H1 (cell line): ENCODE measurements at regions not wholly inside any gene's neighbourhood (a gene's known extent, or its start where the extent isn't known, plus 50 kb on each side); places are given as distances from the start of the nearest gene placed in this dataset.

Source experiments
- CTCF ChIA-PET: fragments of 300-600 bp; sonication (Branson Sonifier 250); formaldehyde crosslinking; loops from one replicate; lab custom pipeline; 2021; ENCODE audit not compliant: partially characterized antibody; lab: Charles Lee
- POLR2A ChIA-PET: fragments of 300-600 bp; sonication (Branson Sonifier 250); formaldehyde crosslinking; loops from one replicate; lab custom pipeline; 2021; ENCODE audit warnings: inconsistent platforms; ENCODE audit not compliant: partially characterized antibody; lab: Charles Lee
- DNase-seq, 2 experiments: peaks; one replicate each; pipeline versions ENCODE4 v3.0.0 to v3.0.0-alpha.2; 2010 to 2022; ENCODE audit warnings: low spot score in 2 of 2, low read depth in 1 of 2, mixed read lengths in 1 of 2
- FAIRE-seq: peaks from 2 replicates; lab custom pipeline; 2011; peaks lifted over from hg19 to GRCh38; lab: Jason Lieb, UNC
- H2AFZ ChIP-seq: 2 replicates; pipeline ENCODE4 v1.8.1; 2012; ENCODE audit warnings: low read length, inconsistent platforms
- H2AK5ac ChIP-seq: 2 replicates; pipeline ENCODE4 v1.6.1; 2013; ENCODE audit warnings: low read depth, low read length
- H2BK120ac ChIP-seq: replicated peaks from 2 replicates; pipeline ENCODE3; 2013; ENCODE audit warnings: low read depth, low read length, inconsistent platforms
- H2BK12ac ChIP-seq: 2 replicates; pipeline ENCODE4 v1.6.1; 2013; ENCODE audit warnings: low read depth, low read length
- H2BK15ac ChIP-seq: 2 replicates; pipeline ENCODE4 v1.6.1; 2013; ENCODE audit warnings: low read length
- H2BK20ac ChIP-seq: 2 replicates; pipeline ENCODE4 v1.6.1; 2013; ENCODE audit warnings: low read length
- H2BK5ac ChIP-seq: 2 replicates; pipeline ENCODE4 v1.6.1; 2013; ENCODE audit warnings: low read depth, low read length
- H3K14ac ChIP-seq: 2 replicates; pipeline ENCODE4 v1.6.1; 2013; ENCODE audit warnings: inconsistent platforms; ENCODE audit not compliant: insufficient read length
- H3K18ac ChIP-seq: 2 replicates; pipeline ENCODE4 v1.6.1; 2013; ENCODE audit warnings: low read length; ENCODE audit errors: extremely low read depth
- H3K23ac ChIP-seq: 2 replicates; pipeline ENCODE4 v1.6.1; 2013; ENCODE audit warnings: inconsistent platforms; ENCODE audit not compliant: insufficient read length
- H3K23me2 ChIP-seq: 2 replicates; pipeline ENCODE4 v1.6.1; 2013; ENCODE audit warnings: low read depth, low read length
- H3K27ac ChIP-seq: 2 replicates; pipeline ENCODE4 v1.6.1; 2011; ENCODE audit warnings: low read depth, low read length, inconsistent platforms
- H3K27me3 ChIP-seq, 4 experiments: replicated peaks in 1 of 4; 1 replicate in 1 of 4; 2 replicates in 3 of 4; pipeline versions ENCODE4 v1.6.1 to v1.8.1; 2011 to 2013; ENCODE audit warnings: low read length in 3 of 4, mild to moderate bottlenecking in 3 of 4, inconsistent platforms in 2 of 4, mixed read lengths in 2 of 4, moderate library complexity in 1 of 4; ENCODE audit not compliant: control insufficient read depth in 3 of 4, insufficient read depth in 3 of 4; ENCODE audit errors: extremely low read depth in 1 of 4
- H3K36me3 ChIP-seq, 4 experiments: 2 replicates each; pipeline versions ENCODE4 v1.6.1 to v1.8.1; 2011 to 2013; ENCODE audit warnings: mild to moderate bottlenecking in 4 of 4, low read length in 3 of 4, moderate library complexity in 2 of 4, control low read depth in 1 of 4, inconsistent platforms in 1 of 4; ENCODE audit not compliant: insufficient read depth in 4 of 4, control insufficient read depth in 2 of 4
- H3K4ac ChIP-seq: replicated peaks from 2 replicates; pipeline ENCODE3; 2013; ENCODE audit warnings: low read length, low read depth, mixed read lengths, inconsistent platforms; ENCODE audit not compliant: insufficient read length
- H3K4me1 ChIP-seq, 4 experiments: replicated peaks in 1 of 4; 1 replicate in 1 of 4; 2 replicates in 3 of 4; pipeline versions ENCODE4 v1.6.1 to v1.8.1; 2011 to 2013; ENCODE audit warnings: low read length in 3 of 4, inconsistent platforms in 2 of 4, mixed read lengths in 1 of 4; ENCODE audit not compliant: insufficient read depth in 4 of 4, control insufficient read depth in 3 of 4
- H3K4me2 ChIP-seq, 2 experiments: 2 replicates each; pipeline versions ENCODE4 v1.6.1 to v1.8.1; 2011 to 2013; ENCODE audit warnings: low read depth in 2 of 2, low read length in 2 of 2, control low read depth in 1 of 2, inconsistent platforms in 1 of 2, mild to moderate bottlenecking in 1 of 2; ENCODE audit not compliant: insufficient read depth in 1 of 2
- H3K4me3 ChIP-seq, 4 experiments: fragments of 200-600, 300-600 bp in 1 of 4; sonication (generic), shearing (Covaris generic), sonication (Bioruptor Twin) in 1 of 4; 2 replicates each; pipeline versions ENCODE4 v1.5.1 to v1.8.1; 2011 to 2016; ENCODE audit warnings: low read length in 4 of 4, low read depth in 3 of 4, control low read depth in 2 of 4, inconsistent platforms in 2 of 4, mild to moderate bottlenecking in 2 of 4, mixed read lengths in 1 of 4, moderate library complexity in 1 of 4; ENCODE audit not compliant: insufficient read depth in 2 of 4; ENCODE audit errors: extremely low read depth in 1 of 4
- H3K56ac ChIP-seq: replicated peaks from 2 replicates; pipeline ENCODE3; 2013; ENCODE audit warnings: low read depth, mild to moderate bottlenecking, mixed read lengths, low read length, inconsistent platforms; ENCODE audit not compliant: insufficient read length
- H3K79me1 ChIP-seq: 2 replicates; pipeline ENCODE4 v1.6.1; 2013; ENCODE audit warnings: low read depth, low read length, control low read depth
- H3K79me2 ChIP-seq, 2 experiments: 2 replicates each; pipeline versions ENCODE4 v1.6.1 to v1.8.1; 2012 to 2013; ENCODE audit warnings: low read length in 2 of 2, mild to moderate bottlenecking in 2 of 2, inconsistent platforms in 1 of 2; ENCODE audit not compliant: insufficient read depth in 2 of 2, control insufficient read depth in 1 of 2
- H3K9ac ChIP-seq, 4 experiments: replicated peaks in 1 of 4; 1 replicate in 1 of 4; 2 replicates in 3 of 4; pipeline versions ENCODE4 v1.6.1 to v1.8.1; 2011 to 2013; ENCODE audit warnings: low read depth in 3 of 4, low read length in 3 of 4, control low read depth in 2 of 4, mild to moderate bottlenecking in 2 of 4, moderate library complexity in 2 of 4, inconsistent platforms in 1 of 4; ENCODE audit errors: extremely low read depth in 1 of 4
- H3K9me3 ChIP-seq, 2 experiments: 2 replicates each; pipeline versions ENCODE4 v1.6.1 to v1.8.1; 2012 to 2013; ENCODE audit warnings: mild to moderate bottlenecking in 2 of 2, moderate library complexity in 2 of 2, control low read depth in 1 of 2, inconsistent platforms in 1 of 2, low read depth in 1 of 2, low read length in 1 of 2, mixed read lengths in 1 of 2; ENCODE audit not compliant: insufficient read depth in 2 of 2
- H4K20me1 ChIP-seq, 2 experiments: replicated peaks in 1 of 2; 2 replicates each; pipeline versions ENCODE3 to v1.8.1; 2011 to 2013; ENCODE audit warnings: inconsistent platforms in 2 of 2, low read length in 2 of 2, mild to moderate bottlenecking in 1 of 2; ENCODE audit not compliant: insufficient read depth in 2 of 2, control insufficient read depth in 1 of 2
- H4K5ac ChIP-seq: 2 replicates; pipeline ENCODE4 v1.6.1; 2013; ENCODE audit warnings: low read length, low read depth, mixed read lengths, inconsistent platforms; ENCODE audit not compliant: insufficient read length
- H4K8ac ChIP-seq: 2 replicates; pipeline ENCODE4 v1.8.0; 2013; ENCODE audit warnings: mild to moderate bottlenecking, moderate library complexity, low read length, inconsistent platforms; ENCODE audit not compliant: insufficient read depth; ENCODE audit errors: extremely low read depth
- H4K91ac ChIP-seq: replicated peaks from 2 replicates; pipeline ENCODE3; 2013; ENCODE audit warnings: low read length, mixed read lengths, inconsistent platforms; ENCODE audit not compliant: insufficient read length
- CTBP2 ChIP-seq: IDR thresholded peaks from 2 replicates; pipeline ENCODE4 v1.7.0; 2011; ENCODE audit warnings: borderline replicate concordance, mild to moderate bottlenecking, moderate library complexity, mixed read lengths, low read length; ENCODE audit not compliant: insufficient read depth, insufficient read length
- EP300 ChIP-seq, 2 experiments: IDR thresholded peaks; 1 replicate in 1 of 2; 2 replicates in 1 of 2; pipeline ENCODE4 v1.6.1; 2011 to 2012; ENCODE audit warnings: low read depth in 2 of 2, low read length in 2 of 2, mild to moderate bottlenecking in 2 of 2, borderline replicate concordance in 1 of 2, inconsistent platforms in 1 of 2, moderate library complexity in 1 of 2
- NANOG ChIP-seq: IDR thresholded peaks from 2 replicates; pipeline ENCODE4 v1.6.1; 2011; ENCODE audit warnings: low read length, low read depth, mild to moderate bottlenecking, inconsistent platforms; ENCODE audit not compliant: insufficient read depth, poor library complexity, severe bottlenecking
- TEAD4 ChIP-seq: IDR thresholded peaks from 2 replicates; pipeline ENCODE4 v1.6.1; 2012; ENCODE audit warnings: low read depth, low read length, inconsistent platforms, mixed read lengths
- WGBS, 2 experiments: shearing (Covaris generic) in 1 of 2; methylation state at CpG; one replicate each; pipeline versions ENCODE4 v1.1.6 to v1.1.7; 2013 to 2015; ENCODE audit warnings: low lambda C conversion rate in 2 of 2, mixed read lengths in 2 of 2, inconsistent platforms in 1 of 2, low coverage in 1 of 2, missing lambda C conversion rate in 1 of 2; ENCODE audit not compliant: insufficient replicate concordance in 2 of 2, insufficient coverage in 1 of 2, insufficient read length in 1 of 2; ENCODE audit errors: extremely low coverage in 1 of 2, missing lambda C conversion rate in 1 of 2; 5-methylcytosine and 5-hydroxymethylcytosine counted together

DNA sequence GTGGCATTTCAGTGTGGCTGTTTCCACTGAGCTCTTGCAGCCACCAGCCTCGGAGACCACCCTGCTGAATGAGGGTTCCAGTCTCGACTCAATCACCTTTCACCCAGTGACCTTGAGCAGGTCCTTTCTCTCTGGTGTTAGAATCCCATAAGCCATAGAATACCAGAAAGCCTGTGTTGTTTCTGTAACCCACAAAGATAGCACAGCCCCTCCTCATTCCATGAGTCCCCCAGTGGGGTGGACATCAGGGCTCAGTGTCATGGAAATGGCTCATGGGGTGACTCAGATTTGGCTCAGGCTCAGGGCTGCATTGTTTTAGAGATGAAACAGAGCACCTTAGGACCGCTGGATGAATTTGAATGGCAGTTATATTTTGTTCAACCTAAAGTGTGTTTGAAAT, 171.5 kb downstream of the PTPN11 start:
- no peak overlapping the region for H2BK5ac ChIP-seq
- no peak overlapping the region for H3K4me3 ChIP-seq
- no peak overlapping the region; the same call in 1 of the 2 replicates for H2AK5ac ChIP-seq
- H3K4me1 ChIP-seq: peaks cover 0 to 3% (median under 1%) of the 10 kb centered on the region in 4 experiments; a peak in 2 of 7 replicates
- H2AFZ ChIP-seq: no peak overlapping the region
- peak; percentile 98 for FAIRE-seq
- H2BK120ac ChIP-seq: no peak overlapping the region
- no peak overlapping the region for H3K56ac ChIP-seq
- no peak overlapping the region for H3K9ac ChIP-seq
- ChIA-PET POLR2A (interaction anchor here (1.2 kb wide), 1 partner anchor 12 kb away, joined by 3 read pairs; no protein-coding TSS in a partner anchor), CTCF (no interaction called here)
- H4K91ac ChIP-seq: no peak overlapping the region
- H3K79me1 ChIP-seq: no peaks in the 10 kb centered on the region
- H2BK15ac ChIP-seq: no peak overlapping the region
- H3K36me3 ChIP-seq: no peaks in the 10 kb centered on the region
- H3K9me3 ChIP-seq: no peaks in the 10 kb centered on the region
- no peak overlapping the region for H3K27ac ChIP-seq
- H3K18ac ChIP-seq: no peak overlapping the region
- no peak overlapping the region for H2BK12ac ChIP-seq
- peaks cover 0 to 10% of the 10 kb centered on the region in 2 experiments for H4K20me1 ChIP-seq
- H3K14ac ChIP-seq: no peak overlapping the region
- no peak overlapping the region for H3K4ac ChIP-seq
- no peak overlapping the region for H3K23ac ChIP-seq
- H4K8ac ChIP-seq: no peak overlapping the region
- H3K4me2 ChIP-seq: no peak overlapping the region; a peak in 1 of 4 replicates
- peak; percentile 56 to 61 for DNase-seq
- peaks cover 40 to 89% (median 79%) of the 10 kb centered on the region in 4 experiments for H3K27me3 ChIP-seq
- H4K5ac ChIP-seq: no peak overlapping the region
- H3K23me2 ChIP-seq: peaks cover 5% of the 10 kb centered on the region
- no peaks in the 10 kb centered on the region for H3K79me2 ChIP-seq
- no peak overlapping the region for H2BK20ac ChIP-seq
- WGBS, 2 experiments: 13% methylated on average over 3 of the region's 3 CpGs; no CpG with 5 or more reads in 1 of the 2 experiments
- peak; percentile 98 for TF ChIP-seq NANOG
- TF ChIP-seq TEAD4: peak; percentile 80; the same call in 1 of the 2 replicates
- peak in 1 of 2 experiments; percentile 89; a peak in 1 of 3 replicates for TF ChIP-seq EP300 (IDR thresholded peaks at IDR 0.05; ENCODE audit: borderline replicate concordance in 1 of 2, low read depth in 2 of 2, low read length in 2 of 2)
- peak; percentile 64 for TF ChIP-seq CTBP2
